ENCODE measurements at regions not wholly inside any gene's neighbourhood (a gene's known extent, or its start where the extent isn't known, plus 50 kb on each side); places are given as distances from the start of the nearest gene placed in this dataset.

DNA sequence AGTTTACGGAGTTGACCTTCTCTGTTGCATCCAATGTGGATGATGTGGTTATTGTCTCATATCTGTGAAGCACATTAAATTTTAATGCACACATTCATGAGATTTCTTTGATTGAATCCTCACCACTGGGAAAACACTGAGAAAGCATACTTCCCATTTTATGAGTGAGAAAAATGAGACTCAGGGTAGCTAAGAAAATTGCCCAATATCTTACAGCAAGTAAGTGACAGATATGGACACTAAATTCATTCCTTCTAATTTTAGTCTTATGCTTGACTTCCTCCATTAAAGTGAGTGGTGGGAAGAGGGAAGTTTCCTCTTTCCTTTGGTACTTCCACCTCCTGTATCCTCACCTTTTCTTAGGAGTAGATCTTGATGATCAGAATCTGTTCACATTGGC, 504.8 kb upstream of the BOD1L1 start:
- Histone ChIP-seq H3K27ac (no peak overlapping the region), H3K4me1 (no peaks in the 10 kb centered on the region), H3K4me3 (no peak overlapping the region), H3K27me3 (ENCODE audit: low read depth) (no peaks in the 10 kb centered on the region), H3K36me3 (no peaks in the 10 kb centered on the region), H3K9me3 (no peaks in the 10 kb centered on the region)
- no peak for TF ChIP-seq CTCF (IDR thresholded peaks at IDR 0.05)
- DNase-seq, result no peak
- intact Hi-C loops (cut with DNase I), result no loop called here
- ATAC-seq, result no peak

DNA sequence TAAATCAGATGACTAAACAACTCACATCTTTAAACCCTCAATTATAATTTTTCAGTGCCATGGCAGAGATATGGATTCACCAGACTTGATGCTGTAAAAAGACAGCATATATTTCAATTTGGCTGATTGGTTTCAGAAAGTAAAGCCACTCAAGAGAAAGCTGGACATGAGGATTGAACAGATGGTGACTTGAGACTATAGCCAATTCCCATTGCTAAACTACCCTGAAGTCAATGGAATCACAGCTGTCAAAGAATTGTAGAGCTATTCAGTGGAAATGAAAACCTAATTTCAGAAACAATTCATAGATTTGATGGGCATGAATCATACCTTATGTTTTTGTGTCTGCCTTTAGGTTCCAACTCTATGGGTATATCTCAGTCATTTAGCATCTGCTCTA, 510.6 kb upstream of the BOD1L1 start:
- ATAC-seq, result no peak
- Histone ChIP-seq H3K27ac (no peak overlapping the region), H3K4me1 (no peaks in the 10 kb centered on the region), H3K36me3 (no peaks in the 10 kb centered on the region), H3K9me3 (no peaks in the 10 kb centered on the region), H3K4me3 (no peak overlapping the region), H3K27me3 (ENCODE audit: low read depth) (no peaks in the 10 kb centered on the region)
- intact Hi-C loops (cut with DNase I), result no loop called here
- DNase-seq, result no peak
- TF ChIP-seq CTCF (IDR thresholded peaks at IDR 0.05), result no peak

GRCh38 chr4:14143892-14144291, 516.4 kb upstream of the BOD1L1 start:
- Histone ChIP-seq H3K27me3 (ENCODE audit: low read depth) (no peaks in the 10 kb centered on the region), H3K9me3 (no peaks in the 10 kb centered on the region), H3K4me3 (no peak overlapping the region), H3K36me3 (no peaks in the 10 kb centered on the region), H3K4me1 (peaks cover under 1% of the 10 kb centered on the region), H3K27ac (no peak overlapping the region)
- intact Hi-C loops (cut with DNase I), result no loop called here
- ATAC-seq, result no peak
- no peak for DNase-seq
- no peak for TF ChIP-seq CTCF (IDR thresholded peaks at IDR 0.05)

DNA sequence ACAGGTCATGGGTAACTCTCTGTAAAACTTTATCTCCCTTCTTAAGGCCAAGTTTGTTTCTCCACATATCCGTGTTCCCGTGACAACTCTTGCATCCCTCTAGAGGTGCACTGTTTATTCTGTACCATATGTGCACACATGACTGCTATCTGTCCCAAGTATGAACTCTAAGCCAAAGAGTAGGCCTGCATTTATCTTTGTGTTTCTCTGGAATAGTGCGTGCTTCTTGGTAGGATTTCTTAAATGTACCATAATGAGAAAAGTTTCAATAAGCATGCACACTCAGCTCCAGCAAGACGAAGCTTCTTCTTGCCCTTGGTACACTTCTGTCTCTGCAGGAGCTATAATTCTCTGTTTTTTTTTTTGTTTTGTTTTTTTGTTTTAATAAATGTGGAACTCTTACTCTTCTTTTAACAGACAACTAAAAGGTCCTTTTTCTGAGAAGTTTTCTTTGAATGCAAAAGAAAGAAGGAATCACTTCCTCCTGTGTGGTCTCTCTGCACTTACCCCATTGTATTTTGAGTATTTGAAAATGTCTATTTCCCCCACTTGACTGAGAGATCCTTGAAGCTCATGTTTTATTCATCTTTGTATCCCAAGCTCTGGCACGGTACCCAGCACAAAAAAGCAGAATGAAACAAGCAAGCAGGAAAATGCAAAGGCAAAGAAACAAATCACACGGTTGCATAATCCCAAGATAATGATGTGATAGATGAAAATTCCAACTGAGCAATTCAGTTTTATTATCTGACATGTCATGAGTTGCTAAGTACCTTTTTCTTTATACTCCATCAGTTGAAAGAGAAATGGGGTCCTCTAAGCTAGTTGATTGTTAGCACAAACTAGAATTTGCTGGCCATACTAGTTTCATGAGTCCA, 521.9 kb upstream of the BOD1L1 start:
- no peaks in the 10 kb centered on the region for H3K36me3 ChIP-seq
- H3K9me3 ChIP-seq, result no peaks in the 10 kb centered on the region
- H3K27ac ChIP-seq, result no peak overlapping the region
- intact Hi-C loops (cut with DNase I), result no loop called here
- no peak overlapping the region for H3K4me3 ChIP-seq
- H3K4me1 ChIP-seq, result peaks cover 7% of the 10 kb centered on the region
- no peaks in the 10 kb centered on the region for H3K27me3 ChIP-seq (ENCODE audit: low read depth)
- TF ChIP-seq CTCF (IDR thresholded peaks at IDR 0.05), result no peak
- DNase-seq (no peak), ATAC-seq (no peak)

- Histone ChIP-seq H3K9me3 (no peaks in the 10 kb centered on the region), H3K27me3 (ENCODE audit: low read depth) (no peaks in the 10 kb centered on the region), H3K27ac (no peak overlapping the region), H3K36me3 (no peaks in the 10 kb centered on the region), H3K4me3 (no peak overlapping the region), H3K4me1 (peaks cover 7% of the 10 kb centered on the region)
- no peak for TF ChIP-seq CTCF (IDR thresholded peaks at IDR 0.05)
- DNase-seq, result no peak
- intact Hi-C loops (cut with DNase I), result no loop called here
- ATAC-seq, result no peak
Observed at GRCh38 chr4:14151101-14151500, 523.6 kb upstream of the BOD1L1 start.

Measured in lower lobe of right lung (tissue), 2 donors.